Cardiac fibroblast (primary cell): ENCODE measurements at regions not wholly inside any gene's neighbourhood (a gene's known extent, or its start where the extent isn't known, plus 50 kb on each side); places are given as distances from the start of the nearest gene placed in this dataset.

ENCODE experiments used
- DNase-seq, 2 donors: peaks; one replicate each; pipeline versions ENCODE4 v3.0.0 to v3.0.0-alpha.2; 2010; ENCODE audit warnings: low read depth in 2 of 2
- H3K4me3 ChIP-seq, 2 donors: replicated peaks in 1 of 2; 1 replicate in 1 of 2; 2 replicates in 1 of 2; pipeline ENCODE4 v1.5.1; 2011; ENCODE audit warnings: low read depth in 2 of 2, low read length in 2 of 2, mild to moderate bottlenecking in 2 of 2, moderate library complexity in 1 of 2
- CTCF ChIP-seq: IDR thresholded peaks from one replicate; pipeline ENCODE4 v1.5.1; 2011; ENCODE audit warnings: low read depth, mild to moderate bottlenecking, low read length, inconsistent platforms

GRCh38 chr1:90550626-90551406 lies 166.3 kb downstream of the BARHL2 start:
- H3K4me3 ChIP-seq: no peak overlapping the region
- TF ChIP-seq CTCF: no peak
- no peak for DNase-seq

GRCh38 chr1:90544356-90544755 lies 172.7 kb downstream of the BARHL2 start:
- H3K4me3 ChIP-seq: no peak overlapping the region
- DNase-seq: no peak
- no peak for TF ChIP-seq CTCF

- TF ChIP-seq CTCF: no peak
- no peak overlapping the region for H3K4me3 ChIP-seq
Measured at GRCh38 chr1:90537606-90538362, 179.3 kb downstream of the BARHL2 start.

GRCh38 chr1:90534663-90535295 lies 182.3 kb downstream of the BARHL2 start:
- TF ChIP-seq CTCF: no peak
- H3K4me3 ChIP-seq: no peak overlapping the region
- no peak for DNase-seq

More at GRCh38 chr1:90537606-90538362, 179.3 kb downstream of the BARHL2 start:
- no peak for DNase-seq

GRCh38 chr1:90534116-90534515 lies 183.0 kb downstream of the BARHL2 start:
- no peak for DNase-seq
- no peak overlapping the region for H3K4me3 ChIP-seq
- TF ChIP-seq CTCF: no peak

DNA sequence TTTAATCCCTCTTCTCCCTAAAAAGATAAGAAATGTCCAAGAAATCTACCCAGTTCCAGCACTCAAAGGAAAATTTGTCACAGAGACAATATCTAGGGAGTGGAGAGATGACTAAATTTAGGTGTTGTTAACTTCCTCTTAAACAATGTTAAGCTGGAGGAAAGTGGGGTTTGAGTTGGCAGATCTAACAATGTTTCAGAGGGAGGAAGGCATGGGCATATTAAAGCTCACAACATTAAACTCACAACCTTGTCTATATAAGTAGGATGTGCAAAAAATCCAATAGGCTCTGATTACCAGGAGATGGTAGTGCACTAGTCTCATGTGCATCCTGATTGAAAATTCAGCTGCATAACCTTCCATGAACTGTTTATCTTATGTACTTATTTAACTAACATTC lies 190.1 kb downstream of the BARHL2 start:
- TF ChIP-seq CTCF: no peak
- no peak for DNase-seq
- no peak overlapping the region for H3K4me3 ChIP-seq
